Activated CD4-positive, alpha-beta memory T cell treated with anti-CD3 and anti-CD28 coated beads, Interleukin-2, amount 10 ng/mL, durations not matched to agents 7 days and 5 days (primary cell): ENCODE measurements at regions not wholly inside any gene's neighbourhood (a gene's known extent, or its start where the extent isn't known, plus 50 kb on each side); places are given as distances from the start of the nearest gene placed in this dataset.

ENCODE experiments used
- CTCF ChIA-PET: fragments of 350-600 bp; sonication (Branson Sonifier 250); formaldehyde crosslinking; loops from one replicate; lab custom pipeline; 2021; ENCODE audit warnings: antibody characterized with exemption, inconsistent platforms; lab: Charles Lee
- POLR2A ChIA-PET: fragments of 350-600 bp; sonication (Branson Sonifier 250); formaldehyde crosslinking; loops from one replicate; lab custom pipeline; 2021; ENCODE audit warnings: antibody characterized with exemption; lab: Charles Lee
- DNase-seq: peaks from one replicate; pipeline ENCODE4 v3.0.0-alpha.2; 2020
- H3K27ac Mint-ChIP-seq: one replicate; pipeline ENCODE4 v1.8.0; 2021; ENCODE audit warnings: mild to moderate bottlenecking, mixed read lengths
- H3K27me3 Mint-ChIP-seq: one replicate; pipeline ENCODE4 v1.8.0; 2021; ENCODE audit warnings: mixed read lengths
- H3K36me3 Mint-ChIP-seq: one replicate; pipeline ENCODE4 v1.8.0; 2021; ENCODE audit warnings: low read depth, mixed read lengths
- H3K4me1 Mint-ChIP-seq: one replicate; pipeline ENCODE4 v1.8.0; 2021; ENCODE audit warnings: mixed read lengths
- H3K4me3 Mint-ChIP-seq: one replicate; pipeline ENCODE4 v1.8.0; 2021; ENCODE audit warnings: mild to moderate bottlenecking, mixed read lengths
- H3K9me3 Mint-ChIP-seq: one replicate; pipeline ENCODE4 v1.8.0; 2021; ENCODE audit warnings: mixed read lengths

- Mint-ChIP-seq H3K9me3 (no peaks in the 10 kb centered on the region), H3K4me1 (no peaks in the 10 kb centered on the region), H3K36me3 (no peaks in the 10 kb centered on the region), H3K4me3 (no peak overlapping the region), H3K27ac (no peak overlapping the region), H3K27me3 (no peaks in the 10 kb centered on the region)
- POLR2A ChIA-PET: no interaction called here
- CTCF ChIA-PET: no interaction called here
- DNase-seq: no peak
Observed at GRCh38 chr22:47601666-47602065, 839.2 kb downstream of the TBC1D22A start.

- Mint-ChIP-seq H3K9me3 (no peaks in the 10 kb centered on the region), H3K27me3 (no peaks in the 10 kb centered on the region), H3K36me3 (no peaks in the 10 kb centered on the region), H3K4me1 (no peaks in the 10 kb centered on the region), H3K27ac (no peak overlapping the region), H3K4me3 (no peak overlapping the region)
- POLR2A ChIA-PET: no interaction called here
- CTCF ChIA-PET: no interaction called here
- no peak for DNase-seq
Observed at GRCh38 chr22:47600791-47601625, 838.6 kb downstream of the TBC1D22A start.

GRCh38 chr22:47600281-47600680 is 837.8 kb downstream of the TBC1D22A start:
- Mint-ChIP-seq H3K4me3 (no peak overlapping the region), H3K27ac (no peak overlapping the region), H3K9me3 (no peaks in the 10 kb centered on the region), H3K4me1 (no peaks in the 10 kb centered on the region), H3K27me3 (no peaks in the 10 kb centered on the region), H3K36me3 (no peaks in the 10 kb centered on the region)
- ChIA-PET POLR2A (no interaction called here), CTCF (no interaction called here)
- DNase-seq: no peak

- DNase-seq: no peak
- POLR2A ChIA-PET: no interaction called here
- H3K4me1 Mint-ChIP-seq: no peaks in the 10 kb centered on the region
- H3K27me3 Mint-ChIP-seq: no peaks in the 10 kb centered on the region
- no peak overlapping the region for H3K4me3 Mint-ChIP-seq
- H3K36me3 Mint-ChIP-seq: no peaks in the 10 kb centered on the region
- CTCF ChIA-PET: no interaction called here
- no peaks in the 10 kb centered on the region for H3K9me3 Mint-ChIP-seq
- no peak overlapping the region for H3K27ac Mint-ChIP-seq
Observed at GRCh38 chr22:47599753-47600152, 837.3 kb downstream of the TBC1D22A start.

- Mint-ChIP-seq H3K9me3 (no peaks in the 10 kb centered on the region), H3K4me3 (no peak overlapping the region), H3K4me1 (no peaks in the 10 kb centered on the region), H3K27me3 (no peaks in the 10 kb centered on the region), H3K27ac (no peak overlapping the region), H3K36me3 (no peaks in the 10 kb centered on the region)
- ChIA-PET POLR2A (no interaction called here), CTCF (no interaction called here)
- no peak for DNase-seq
Observed at GRCh38 chr22:47598864-47599263, 836.4 kb downstream of the TBC1D22A start.

GRCh38 chr22:47597041-47597440 is 834.6 kb downstream of the TBC1D22A start:
- DNase-seq: no peak
- H3K4me1 Mint-ChIP-seq: no peaks in the 10 kb centered on the region
- CTCF ChIA-PET: no interaction called here
- POLR2A ChIA-PET: no interaction called here
- H3K4me3 Mint-ChIP-seq: no peak overlapping the region
- no peaks in the 10 kb centered on the region for H3K9me3 Mint-ChIP-seq
- H3K27ac Mint-ChIP-seq: no peak overlapping the region
- no peaks in the 10 kb centered on the region for H3K36me3 Mint-ChIP-seq
- H3K27me3 Mint-ChIP-seq: no peaks in the 10 kb centered on the region

GRCh38 chr22:47596176-47596690 is 833.8 kb downstream of the TBC1D22A start:
- Mint-ChIP-seq H3K4me1 (no peaks in the 10 kb centered on the region), H3K36me3 (no peaks in the 10 kb centered on the region), H3K27ac (no peak overlapping the region), H3K27me3 (no peaks in the 10 kb centered on the region), H3K4me3 (no peak overlapping the region), H3K9me3 (no peaks in the 10 kb centered on the region)
- ChIA-PET POLR2A (no interaction called here), CTCF (no interaction called here)
- DNase-seq: no peak

GRCh38 chr22:47594836-47595521 is 832.5 kb downstream of the TBC1D22A start:
- Mint-ChIP-seq H3K4me1 (peaks cover 2% of the 10 kb centered on the region), H3K4me3 (no peak overlapping the region), H3K9me3 (no peaks in the 10 kb centered on the region), H3K36me3 (no peaks in the 10 kb centered on the region), H3K27ac (no peak overlapping the region), H3K27me3 (no peaks in the 10 kb centered on the region)
- ChIA-PET POLR2A (no interaction called here), CTCF (no interaction called here)
- no peak for DNase-seq

GRCh38 chr22:47593911-47594311 is 831.5 kb downstream of the TBC1D22A start:
- Mint-ChIP-seq H3K27ac (no peak overlapping the region), H3K36me3 (no peaks in the 10 kb centered on the region), H3K9me3 (no peaks in the 10 kb centered on the region), H3K4me1 (peaks cover 2% of the 10 kb centered on the region), H3K4me3 (no peak overlapping the region), H3K27me3 (no peaks in the 10 kb centered on the region)
- POLR2A ChIA-PET: no interaction called here
- no peak for DNase-seq
- CTCF ChIA-PET: no interaction called here

- Mint-ChIP-seq H3K27me3 (no peaks in the 10 kb centered on the region), H3K9me3 (no peaks in the 10 kb centered on the region), H3K27ac (no peak overlapping the region), H3K4me1 (peaks cover 2% of the 10 kb centered on the region), H3K36me3 (no peaks in the 10 kb centered on the region), H3K4me3 (no peak overlapping the region)
- no peak for DNase-seq
- ChIA-PET CTCF (no interaction called here), POLR2A (no interaction called here)
Observed at GRCh38 chr22:47593291-47593690, 830.8 kb downstream of the TBC1D22A start.

GRCh38 chr22:47592791-47593190 is 830.3 kb downstream of the TBC1D22A start:
- ChIA-PET CTCF (no interaction called here), POLR2A (no interaction called here)
- Mint-ChIP-seq H3K4me3 (no peak overlapping the region), H3K4me1 (peaks cover 2% of the 10 kb centered on the region), H3K36me3 (no peaks in the 10 kb centered on the region), H3K27me3 (no peaks in the 10 kb centered on the region), H3K27ac (no peak overlapping the region), H3K9me3 (no peaks in the 10 kb centered on the region)
- DNase-seq: no peak

GRCh38 chr22:47591709-47592108 is 829.3 kb downstream of the TBC1D22A start:
- peaks cover 2% of the 10 kb centered on the region for H3K4me1 Mint-ChIP-seq
- no peak overlapping the region for H3K4me3 Mint-ChIP-seq
- POLR2A ChIA-PET: no interaction called here
- no peaks in the 10 kb centered on the region for H3K9me3 Mint-ChIP-seq
- no peak overlapping the region for H3K27ac Mint-ChIP-seq
- no peaks in the 10 kb centered on the region for H3K36me3 Mint-ChIP-seq
- CTCF ChIA-PET: no interaction called here
- no peaks in the 10 kb centered on the region for H3K27me3 Mint-ChIP-seq
- no peak for DNase-seq

GRCh38 chr22:47591016-47591415 is 828.6 kb downstream of the TBC1D22A start:
- no peak overlapping the region for H3K27ac Mint-ChIP-seq
- no peaks in the 10 kb centered on the region for H3K9me3 Mint-ChIP-seq
- H3K36me3 Mint-ChIP-seq: no peaks in the 10 kb centered on the region
- ChIA-PET CTCF (no interaction called here), POLR2A (no interaction called here)
- peaks cover 2% of the 10 kb centered on the region for H3K4me1 Mint-ChIP-seq
- no peak for DNase-seq
- no peaks in the 10 kb centered on the region for H3K27me3 Mint-ChIP-seq
- H3K4me3 Mint-ChIP-seq: no peak overlapping the region
